NOMO-1 (cell line): ENCODE measurements at regions not wholly inside any gene's neighbourhood (a gene's known extent, or its start where the extent isn't known, plus 50 kb on each side); places are given as distances from the start of the nearest gene placed in this dataset.
A peak's percentile ranks its signal among the peaks of the same experiment; 100 is the strongest.

ENCODE experiments used
- DNase-seq, 2 experiments: peaks; one replicate each; lab custom pipeline; 2025; ENCODE audit not compliant: unreplicated experiment in 2 of 2; lab: John Stamatoyannopoulos, UW

DNA sequence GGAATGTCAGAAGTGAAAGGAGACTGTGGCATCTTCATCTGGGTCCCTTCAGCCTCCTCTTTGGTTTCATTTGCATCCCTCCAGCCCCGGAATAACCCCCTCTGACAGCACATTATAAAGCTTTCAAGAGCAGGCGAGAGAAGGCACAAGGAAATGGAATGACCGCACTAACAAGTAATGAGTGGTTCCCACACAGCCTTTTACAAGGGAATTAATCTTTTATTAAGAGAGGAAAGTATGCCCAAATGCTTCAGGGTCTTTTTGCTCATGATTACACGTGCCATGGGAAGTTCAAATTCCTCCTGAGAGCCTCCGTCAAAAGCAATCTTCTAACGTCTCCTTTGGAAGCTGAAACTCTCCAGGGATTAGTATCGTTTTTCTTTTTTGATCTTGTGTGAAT is 347.0 kb downstream of the BTBD3 start:
- DNase-seq: no peak

- DNase-seq: no peak
Observed at GRCh38 chr20:12265662-12266061, 348.0 kb downstream of the BTBD3 start.

GRCh38 chr20:12269579-12269978 is 351.9 kb downstream of the BTBD3 start:
- DNase-seq: no peak

DNA sequence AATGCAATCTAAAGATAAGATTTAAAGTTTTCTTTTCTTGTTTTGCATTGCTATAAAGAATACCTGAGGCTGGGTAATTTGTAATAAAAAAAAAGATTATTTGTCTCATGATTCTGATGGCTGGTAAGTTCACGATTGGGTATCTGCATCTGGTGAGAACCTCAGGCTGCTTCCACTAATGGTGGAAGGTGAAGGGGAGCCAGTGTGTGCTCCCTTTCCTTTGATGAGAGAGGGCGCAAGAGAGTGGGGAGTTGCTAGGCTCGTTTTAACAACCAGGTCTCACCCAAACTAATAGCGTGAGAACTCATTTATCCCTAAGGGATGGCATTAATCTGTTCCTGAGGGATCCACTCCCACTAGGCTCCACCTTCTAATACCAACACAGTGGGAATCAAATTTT is 353.2 kb downstream of the BTBD3 start:
- DNase-seq: no peak

DNA sequence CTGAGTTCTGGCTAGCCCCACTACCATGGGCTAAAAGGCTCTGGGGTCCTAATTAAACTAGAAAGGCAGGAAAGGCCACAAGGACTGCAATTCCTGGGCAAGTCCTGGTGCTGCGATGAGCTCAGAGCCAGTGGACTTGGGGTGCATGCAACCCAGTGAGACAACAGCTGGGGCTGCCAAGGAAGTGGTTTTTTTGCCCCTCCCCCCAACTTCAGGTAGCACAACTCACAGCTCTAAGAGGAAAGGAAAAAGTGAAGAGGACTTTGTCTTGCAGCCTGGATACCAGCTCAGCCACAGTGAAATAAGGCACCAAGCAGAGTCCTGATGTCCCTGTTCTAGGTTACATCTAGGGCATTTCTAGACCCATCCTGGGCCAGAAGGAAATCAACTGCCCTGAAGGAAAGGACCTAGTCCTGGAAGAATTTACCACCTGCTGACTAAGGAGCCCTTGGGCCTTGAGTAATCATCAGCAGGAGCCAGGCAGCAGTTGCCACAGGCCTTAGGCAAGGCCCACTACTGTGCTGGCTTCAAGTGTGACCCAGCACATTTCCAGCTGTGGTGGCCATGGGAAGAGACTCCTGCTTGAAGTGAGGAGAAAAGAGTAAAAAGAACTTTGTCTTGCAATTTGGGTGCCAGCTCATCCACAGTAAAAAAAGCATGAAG is 358.4 kb downstream of the BTBD3 start:
- no peak for DNase-seq

DNA sequence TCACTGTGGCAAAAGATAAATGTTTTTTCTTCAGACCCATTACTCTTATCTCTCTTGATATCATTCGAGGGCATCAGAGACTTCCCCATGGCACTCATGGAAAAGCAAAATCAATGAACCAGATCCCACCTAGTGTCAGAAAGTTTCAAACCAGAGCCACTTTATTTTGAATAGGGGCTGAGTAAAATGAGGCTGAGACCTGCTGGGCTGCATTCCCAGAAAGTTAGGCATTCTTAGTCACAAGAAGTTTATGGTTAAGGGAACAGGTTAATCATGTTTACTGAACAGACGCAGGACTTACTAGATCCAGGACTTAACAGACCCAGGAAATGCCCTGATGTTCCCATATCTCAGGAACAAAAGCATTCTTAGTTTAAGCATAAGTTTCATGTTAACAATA is 369.9 kb downstream of the BTBD3 start:
- no peak for DNase-seq

DNA sequence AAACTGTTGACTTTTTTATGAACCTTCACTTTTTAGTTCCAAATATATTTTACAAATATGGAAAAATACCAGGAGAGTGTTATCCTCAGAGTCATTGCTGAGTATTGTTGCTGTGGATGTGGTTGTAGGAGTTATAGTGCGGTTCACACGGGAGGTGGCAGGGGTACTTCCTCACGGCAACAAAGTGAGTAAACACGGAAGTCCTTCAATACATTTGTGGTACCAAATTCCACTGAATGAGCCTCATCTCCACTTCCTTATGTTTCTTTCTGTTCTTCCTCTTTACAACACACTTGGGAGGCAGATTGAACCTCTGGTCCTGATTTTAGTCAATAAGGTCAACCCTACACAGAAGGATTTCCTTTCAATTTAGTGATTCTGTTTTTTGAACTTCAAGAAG is 371.8 kb downstream of the BTBD3 start:
- peak; percentile 43 to 62 for DNase-seq

DNA sequence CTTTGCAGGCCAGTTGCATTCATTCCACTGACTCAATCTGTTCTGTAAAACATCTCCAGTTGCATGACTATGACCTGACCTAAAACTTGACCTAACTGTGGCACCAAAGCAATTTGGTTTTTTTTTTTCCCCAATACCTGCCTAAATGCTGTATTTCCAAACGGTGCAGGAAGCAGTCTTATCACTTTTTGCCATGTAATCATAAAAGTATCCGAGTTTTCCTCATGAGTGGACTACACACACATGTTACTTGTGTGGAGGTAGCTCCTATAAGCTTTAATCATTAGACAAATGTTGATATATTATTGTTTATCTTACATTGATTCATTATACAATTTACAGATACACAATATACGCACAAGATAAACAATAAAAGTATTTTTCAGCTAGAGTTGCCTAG is 373.7 kb downstream of the BTBD3 start:
- DNase-seq: no peak

GRCh38 chr20:12293900-12294299 is 376.2 kb downstream of the BTBD3 start:
- DNase-seq: no peak

DNA sequence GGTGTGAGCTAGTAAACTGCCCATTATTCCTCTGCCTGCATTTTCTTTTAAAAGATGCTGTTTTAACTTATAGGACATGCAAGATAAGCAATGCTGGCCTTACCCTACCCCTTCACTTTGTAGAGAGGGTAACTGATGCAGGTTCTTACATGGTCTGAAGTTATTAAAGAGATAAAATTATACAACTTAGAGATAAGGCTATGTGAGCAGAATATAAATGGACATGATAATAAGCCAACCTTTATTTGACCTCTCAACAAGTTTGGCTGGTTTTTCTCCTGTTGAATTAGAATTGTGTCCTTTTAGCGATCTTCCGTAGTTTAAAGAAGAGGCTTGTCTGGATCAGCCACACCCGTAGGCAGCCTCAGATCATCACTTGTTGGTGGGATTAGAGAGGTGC is 377.0 kb downstream of the BTBD3 start:
- no peak for DNase-seq

DNA sequence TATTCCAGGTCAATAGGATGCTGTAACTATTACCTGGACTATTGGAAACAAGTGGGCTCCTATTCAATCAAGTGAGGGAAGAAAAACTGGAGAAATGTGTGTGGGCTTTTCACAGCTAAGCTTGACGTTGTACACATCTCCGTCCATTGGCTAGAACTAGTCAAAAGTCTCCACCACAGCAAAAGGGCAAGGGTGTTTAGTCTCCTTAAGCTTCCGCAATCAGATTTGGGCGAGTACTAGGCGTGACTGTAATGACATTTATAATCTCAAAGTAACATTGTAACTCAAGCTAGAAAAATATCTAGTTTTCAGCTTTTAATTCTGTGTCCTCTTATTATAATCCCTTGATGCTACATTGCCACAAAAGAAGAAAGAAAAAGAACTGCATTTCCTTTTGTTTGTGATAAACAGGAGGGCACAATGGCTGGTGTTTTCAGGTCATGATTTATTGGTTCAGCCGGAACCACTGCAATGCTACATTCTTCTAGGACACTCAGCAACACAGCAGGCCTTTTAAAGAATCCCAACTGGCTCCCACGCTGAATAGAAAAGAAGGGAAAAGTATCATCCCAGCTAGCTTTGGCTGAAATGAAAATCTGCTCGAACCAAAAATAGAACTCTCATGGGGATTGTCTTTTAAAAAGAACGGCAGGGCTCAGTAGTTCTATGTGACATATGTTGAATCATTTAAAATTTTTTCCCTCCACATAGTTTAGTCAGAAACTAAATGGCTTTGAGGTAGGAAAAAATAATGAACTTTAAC is 387.7 kb downstream of the BTBD3 start:
- no peak for DNase-seq

DNA sequence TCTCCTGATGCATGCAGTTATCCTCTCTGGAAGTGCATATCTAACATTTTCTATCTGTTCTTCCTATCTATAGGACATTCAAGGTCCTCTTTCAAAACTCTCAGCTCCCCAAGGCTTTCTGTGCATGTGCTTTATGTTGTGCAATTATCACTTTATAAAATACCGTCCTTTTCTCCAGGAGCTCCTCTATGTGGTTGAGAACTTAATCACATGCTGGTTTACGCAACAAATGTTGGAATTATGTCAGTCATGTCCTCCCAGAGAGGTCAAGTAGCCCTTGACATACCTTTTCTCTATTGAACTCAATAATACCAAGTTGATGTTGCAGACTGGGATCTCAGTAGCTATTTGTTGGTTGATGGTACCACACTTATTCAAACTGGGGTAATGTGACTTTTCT is 388.4 kb downstream of the BTBD3 start:
- no peak for DNase-seq

DNA sequence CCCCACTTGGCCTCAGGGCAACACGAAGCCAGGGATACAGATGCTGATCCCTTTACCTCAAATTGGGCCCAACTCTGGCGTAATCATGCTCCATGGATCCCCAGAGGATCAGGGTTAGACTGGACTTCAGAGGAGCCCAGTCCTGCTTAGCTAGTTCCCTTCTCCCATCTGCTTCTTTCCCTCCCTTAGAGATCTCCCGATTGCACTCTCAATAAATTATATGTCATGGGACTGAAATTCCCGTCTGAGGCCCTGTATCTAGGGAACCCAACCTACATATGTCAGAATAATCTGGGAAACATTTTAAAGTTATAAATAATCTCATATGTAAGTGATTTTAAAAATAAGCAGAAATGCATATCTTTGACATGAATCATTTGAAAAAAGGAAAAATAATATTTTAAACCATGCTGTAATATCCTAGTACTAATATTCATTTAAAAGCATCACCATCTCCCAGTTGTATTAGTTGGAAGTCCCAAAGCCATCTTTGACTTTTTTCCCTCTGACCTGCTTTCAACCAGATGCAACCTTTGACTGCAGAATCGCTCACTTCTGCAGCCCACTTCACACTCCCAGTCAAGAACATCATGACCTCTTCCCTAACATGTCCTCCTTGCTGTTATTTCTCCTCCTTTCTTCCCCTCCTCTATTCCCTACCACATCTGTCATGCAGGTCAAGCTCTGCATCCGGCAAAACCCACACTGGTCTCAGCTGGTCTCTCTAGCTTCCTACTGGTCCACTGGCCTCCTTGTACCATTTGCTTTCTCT is 393.6 kb downstream of the BTBD3 start:
- no peak for DNase-seq

- no peak for DNase-seq
Observed at GRCh38 chr20:12315652-12316051, 398.0 kb downstream of the BTBD3 start.

GRCh38 chr20:12316794-12317193 is 399.1 kb downstream of the BTBD3 start:
- no peak for DNase-seq

GRCh38 chr20:12317433-12317832 is 399.7 kb downstream of the BTBD3 start:
- DNase-seq: no peak

DNA sequence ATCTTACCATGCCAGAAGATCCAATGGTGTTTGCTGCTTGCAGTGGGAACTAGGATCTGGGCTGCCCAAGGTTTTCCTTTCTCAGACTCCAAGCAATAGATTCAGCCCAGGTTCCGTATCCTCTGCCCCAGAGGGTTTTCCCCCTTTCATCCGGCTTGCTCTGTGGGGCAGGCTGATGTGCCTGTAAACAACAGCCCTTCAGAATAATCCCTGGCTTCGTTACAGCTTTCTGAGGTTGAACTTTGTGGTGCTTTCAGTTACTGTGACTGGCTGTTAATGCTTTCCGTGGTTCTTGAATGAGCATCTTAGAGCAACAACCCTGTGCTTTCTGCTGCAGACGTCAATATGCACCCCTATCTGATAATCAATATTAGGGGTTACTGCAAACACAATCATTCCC is 400.4 kb downstream of the BTBD3 start:
- DNase-seq: no peak

DNA sequence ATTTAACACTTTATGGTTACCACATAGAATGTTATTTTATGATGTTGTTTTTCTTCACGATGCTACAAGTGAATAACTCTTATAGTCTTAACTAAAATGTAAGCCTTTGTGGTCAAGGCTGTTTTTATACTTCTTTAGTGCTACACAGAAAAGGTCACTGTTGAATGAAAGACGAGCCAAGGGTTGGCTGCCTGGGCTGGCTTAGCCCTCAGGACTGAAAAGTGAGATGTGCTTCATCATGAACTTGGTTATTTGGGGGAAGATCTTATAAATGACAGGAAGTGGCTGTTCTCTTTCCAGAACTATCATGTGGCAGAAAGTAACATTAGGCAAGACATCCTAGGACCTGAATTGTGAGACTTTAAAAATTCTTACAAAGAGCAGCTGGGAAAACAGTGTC is 404.0 kb downstream of the BTBD3 start:
- no peak for DNase-seq

GRCh38 chr20:12327205-12327604 is 409.5 kb downstream of the BTBD3 start:
- peak; percentile 7 to 49 for DNase-seq

DNA sequence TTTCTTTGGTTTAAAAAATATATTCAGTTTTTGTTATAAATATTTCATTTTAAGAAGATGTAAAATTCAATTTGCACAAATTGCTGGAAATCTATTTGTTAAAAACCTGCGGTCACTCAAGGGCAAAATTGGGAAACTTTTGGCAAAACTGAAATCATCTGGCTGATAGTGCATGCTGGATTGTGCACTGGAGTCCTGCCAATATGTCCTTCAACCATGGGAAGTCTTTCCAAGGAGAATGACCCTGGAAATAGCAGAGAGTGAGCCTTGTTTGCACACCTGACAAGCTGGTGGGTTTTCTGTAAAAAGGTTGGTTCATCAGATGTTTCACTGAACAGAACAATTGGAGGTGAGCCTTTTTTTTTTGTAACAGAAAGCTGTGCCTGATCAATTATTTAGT is 413.5 kb downstream of the BTBD3 start:
- no peak for DNase-seq

DNA sequence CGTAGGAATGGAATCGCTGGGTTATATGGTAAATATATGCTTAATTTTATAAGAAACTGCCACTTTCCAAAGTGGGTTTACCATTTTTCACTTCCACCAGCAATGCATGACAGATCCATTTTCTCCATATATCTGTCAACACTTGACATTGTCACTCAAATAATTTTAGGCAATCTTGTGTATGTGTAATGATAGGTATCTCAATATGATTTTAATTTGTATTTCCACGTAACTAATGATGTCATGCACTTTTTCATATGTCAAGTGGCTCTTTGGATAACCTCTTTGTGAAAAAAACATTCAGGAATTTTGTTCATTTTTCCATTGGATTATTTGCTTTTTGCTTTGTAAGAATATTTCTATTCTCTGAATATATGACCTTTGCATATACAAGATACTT is 419.9 kb downstream of the BTBD3 start:
- DNase-seq: no peak

- DNase-seq: no peak
Observed at GRCh38 chr20:12345978-12346377, 428.3 kb downstream of the BTBD3 start.
